GM19035 (cell line): ENCODE measurements at regions not wholly inside any gene's neighbourhood (a gene's known extent, or its start where the extent isn't known, plus 50 kb on each side); places are given as distances from the start of the nearest gene placed in this dataset.
"Not testable (repeated sequence)": the region's sequence is repeated elsewhere in the genome, so short reads cannot be mapped to it uniquely, and the experiment has no call there.

Experiments
- ATAC-seq: cut with Tn5 transposase; IDR thresholded peaks from one replicate; pipeline ENCODE4 v1.9.1; 2021; ENCODE audit not compliant: unreplicated experiment

DNA sequence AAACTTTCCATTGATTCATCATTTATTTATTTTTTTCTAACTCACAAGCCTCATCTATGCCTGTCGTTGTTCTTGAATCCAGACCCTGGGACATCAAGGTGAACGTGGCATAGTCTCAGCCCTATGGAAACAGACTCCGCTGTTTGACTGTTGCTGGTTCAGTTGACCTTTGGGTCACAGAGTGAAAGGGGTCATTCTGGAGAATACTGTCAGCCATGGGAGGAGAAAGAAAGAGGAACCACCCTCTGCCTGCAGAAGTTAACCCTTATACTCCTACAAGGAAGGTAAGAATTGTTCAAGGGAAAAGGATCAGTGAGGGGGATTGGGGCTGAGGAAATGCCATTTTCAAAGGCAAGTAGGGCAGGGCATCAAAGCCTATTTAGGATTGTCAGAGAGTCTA is 387.6 kb upstream of the MAF start:
- no peak for ATAC-seq

GRCh38 chr16:79986352-79986751 is 385.8 kb upstream of the MAF start:
- ATAC-seq: no peak

DNA sequence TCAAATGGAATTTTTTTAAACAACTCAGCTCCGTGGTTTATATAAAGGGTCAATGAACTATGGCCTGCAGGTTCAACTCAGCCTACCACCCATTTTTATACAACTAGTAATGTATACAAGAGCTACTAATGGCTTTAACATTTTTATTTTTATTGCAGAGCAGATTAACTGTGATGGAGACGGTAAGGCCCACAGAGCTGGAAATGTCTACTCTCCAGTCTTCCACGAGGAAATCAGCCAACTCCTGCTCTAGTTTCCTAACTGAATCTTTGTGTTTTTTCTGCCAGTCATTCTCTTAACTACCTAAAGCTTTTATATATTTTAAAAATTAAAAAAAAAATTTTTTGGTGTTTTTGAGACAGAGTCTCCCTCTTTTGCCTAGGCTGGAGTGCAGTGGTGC is 385.1 kb upstream of the MAF start:
- no peak for ATAC-seq

- ATAC-seq: not testable (repeated sequence)
Measured at GRCh38 chr16:79984149-79984548, 383.6 kb upstream of the MAF start.

DNA sequence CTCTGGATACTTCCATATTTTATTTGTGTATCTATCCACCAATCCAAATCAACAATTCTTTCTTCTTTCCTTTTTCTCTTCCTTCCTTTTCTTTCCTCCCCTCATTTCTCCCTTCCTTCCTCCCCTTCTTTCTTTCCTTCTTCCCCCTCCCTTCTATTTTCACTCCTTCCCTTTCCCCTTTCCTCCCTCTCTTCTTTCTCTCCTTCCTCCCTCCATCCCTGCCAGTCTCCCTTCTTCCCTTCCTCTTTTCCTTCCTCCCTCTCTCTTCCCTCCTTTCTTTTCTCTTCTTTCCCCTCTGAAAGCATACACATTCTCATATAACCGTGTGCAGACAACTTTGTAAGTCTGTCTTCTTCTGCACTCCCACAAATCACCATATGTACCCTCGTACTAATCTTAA is 382.3 kb upstream of the MAF start:
- ATAC-seq: no peak

DNA sequence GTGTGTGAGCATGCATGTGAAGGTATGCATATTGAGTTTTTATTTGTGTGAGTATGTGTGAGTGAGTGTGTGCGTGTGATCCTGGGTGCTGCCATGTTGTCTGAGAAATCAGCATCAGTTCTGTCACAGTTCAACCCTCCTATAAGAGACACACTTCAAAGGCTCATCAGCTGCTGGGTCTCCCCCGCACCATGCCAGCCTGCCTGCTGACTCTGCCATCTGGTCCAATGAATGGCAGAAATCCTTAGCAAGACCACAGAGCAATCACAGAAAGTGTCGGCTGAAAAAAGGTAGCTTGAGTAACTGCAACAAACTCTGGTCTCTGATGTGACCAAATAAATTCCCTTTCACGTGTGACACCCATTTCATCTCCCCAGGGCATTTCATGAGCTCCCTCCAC is 381.8 kb upstream of the MAF start:
- ATAC-seq: no peak

GRCh38 chr16:79981814-79982213 is 381.3 kb upstream of the MAF start:
- no peak for ATAC-seq

DNA sequence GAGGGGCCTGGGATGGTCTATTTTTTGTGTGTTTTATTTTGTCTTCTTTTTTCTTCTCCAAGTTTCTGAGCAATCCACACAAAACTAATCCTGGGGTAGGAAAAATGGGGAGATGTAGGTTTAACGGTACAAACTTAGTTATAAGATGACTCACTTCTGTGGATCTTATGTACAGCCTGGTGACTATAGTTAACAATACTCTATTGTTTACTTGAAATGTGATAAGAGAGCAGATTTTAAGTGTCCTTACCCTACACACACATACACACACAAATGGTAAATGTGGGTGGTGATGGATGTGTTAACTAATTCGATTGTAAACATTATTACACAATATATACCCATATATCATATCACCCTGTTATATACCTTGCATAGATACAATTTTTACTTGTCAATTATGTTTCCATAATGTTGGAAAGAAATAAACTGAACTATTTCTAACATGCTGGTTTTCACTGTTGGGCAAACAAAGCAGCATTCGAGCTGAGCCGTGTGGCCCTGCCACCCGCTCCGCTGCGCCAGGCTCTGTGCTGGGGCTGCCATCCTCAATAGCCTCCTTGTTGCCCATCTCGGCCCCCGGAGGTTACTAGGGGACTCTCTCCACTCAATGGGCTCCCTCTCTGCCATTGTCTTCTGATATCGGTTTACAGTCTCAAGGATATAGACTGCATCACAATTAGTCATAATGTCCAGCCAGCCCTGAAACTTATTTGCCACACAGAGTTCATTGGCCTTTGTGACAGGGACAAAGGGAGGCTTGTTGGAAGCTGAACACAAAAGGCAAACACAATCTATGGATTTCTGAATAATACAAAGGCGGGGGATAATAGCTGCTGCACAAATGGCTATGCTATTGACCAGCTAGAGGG is 380.3 kb upstream of the MAF start:
- no peak for ATAC-seq

GRCh38 chr16:79977940-79978836 is 377.7 kb upstream of the MAF start:
- ATAC-seq: no peak

- no peak for ATAC-seq
Measured at GRCh38 chr16:79973320-79973719, 372.8 kb upstream of the MAF start.

GRCh38 chr16:79972053-79972704 is 371.6 kb upstream of the MAF start:
- no peak for ATAC-seq

GRCh38 chr16:79971237-79971572 is 370.7 kb upstream of the MAF start:
- no peak for ATAC-seq

GRCh38 chr16:79970551-79971236 is 370.2 kb upstream of the MAF start:
- ATAC-seq: no peak

DNA sequence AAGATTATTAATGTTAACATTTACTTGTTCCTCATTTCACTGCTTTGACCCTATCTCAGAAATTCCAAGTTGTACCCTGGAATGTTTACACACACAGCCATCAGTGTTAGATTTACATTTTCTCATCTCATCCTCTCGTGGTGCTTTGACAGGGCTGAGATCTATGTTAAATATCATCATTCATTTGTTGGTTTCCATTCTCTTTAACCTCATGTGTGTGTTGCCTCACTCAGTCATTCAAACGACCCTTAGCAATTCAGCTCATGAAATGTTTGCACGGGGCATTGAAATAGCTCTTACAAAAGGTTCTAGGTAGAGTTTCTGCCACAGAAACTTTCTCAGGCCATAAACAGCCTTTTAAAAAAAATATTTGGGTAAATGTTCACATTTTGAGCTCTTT is 369.6 kb upstream of the MAF start:
- ATAC-seq: no peak

DNA sequence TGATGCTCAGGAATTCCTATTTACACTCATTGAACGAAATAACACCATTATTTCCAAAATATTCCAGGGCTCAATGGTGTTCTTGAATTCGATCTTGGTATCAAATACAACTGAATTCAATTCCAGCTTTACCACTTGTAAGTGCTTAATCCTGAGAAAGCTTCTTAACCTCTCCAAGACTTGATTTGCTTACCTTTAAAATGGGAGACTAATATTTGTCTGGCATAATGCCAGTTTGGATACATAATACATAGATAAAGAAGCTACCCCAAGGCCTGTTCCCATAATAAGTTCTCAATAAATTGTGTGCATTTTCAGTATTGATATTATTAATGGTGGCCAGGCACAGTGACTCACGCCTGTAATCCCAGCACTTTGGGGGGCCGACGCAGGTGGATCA is 368.9 kb upstream of the MAF start:
- no peak for ATAC-seq

DNA sequence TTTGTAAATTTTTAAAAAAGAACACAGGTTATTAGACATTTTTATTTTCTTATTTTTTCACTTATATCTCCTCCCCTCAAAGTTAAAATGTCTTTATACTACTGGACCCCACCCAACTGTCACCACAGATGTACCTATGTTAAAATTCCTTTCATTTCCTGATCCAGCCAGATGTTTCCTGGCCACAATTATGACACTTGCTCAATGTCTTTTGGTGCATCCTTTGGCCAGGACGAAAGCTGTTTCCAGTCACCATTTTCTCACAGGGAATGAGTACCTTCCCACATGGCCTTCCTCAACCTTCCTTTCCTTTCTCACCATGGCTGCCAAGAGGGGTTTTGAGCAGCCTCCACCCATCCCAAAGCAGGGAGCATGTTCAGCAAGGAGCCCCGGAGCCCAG is 365.7 kb upstream of the MAF start:
- no peak for ATAC-seq

- ATAC-seq: no peak
Measured at GRCh38 chr16:79965718-79966117, 365.2 kb upstream of the MAF start.

DNA sequence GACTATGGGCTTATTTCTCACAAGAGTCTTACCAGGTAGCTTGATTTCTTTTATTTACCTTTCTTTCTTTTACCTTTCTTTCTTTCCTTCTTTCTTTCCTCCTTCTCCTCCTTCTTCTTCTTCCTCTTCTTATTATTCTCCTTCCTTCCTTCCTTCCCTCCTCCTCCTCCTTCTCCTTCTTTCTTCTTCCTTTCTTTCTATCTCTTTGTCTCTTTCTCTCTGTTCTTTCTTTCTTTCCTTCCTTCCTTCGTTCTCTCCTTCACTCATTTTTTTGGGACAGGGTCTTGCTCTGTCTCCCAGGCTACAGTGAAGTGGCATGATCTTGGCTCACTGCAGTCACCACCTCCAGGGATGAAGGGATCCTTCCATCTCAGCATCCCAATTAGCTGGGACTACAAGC is 363.6 kb upstream of the MAF start:
- no peak for ATAC-seq

GRCh38 chr16:79962962-79963361 is 362.4 kb upstream of the MAF start:
- ATAC-seq: no peak

DNA sequence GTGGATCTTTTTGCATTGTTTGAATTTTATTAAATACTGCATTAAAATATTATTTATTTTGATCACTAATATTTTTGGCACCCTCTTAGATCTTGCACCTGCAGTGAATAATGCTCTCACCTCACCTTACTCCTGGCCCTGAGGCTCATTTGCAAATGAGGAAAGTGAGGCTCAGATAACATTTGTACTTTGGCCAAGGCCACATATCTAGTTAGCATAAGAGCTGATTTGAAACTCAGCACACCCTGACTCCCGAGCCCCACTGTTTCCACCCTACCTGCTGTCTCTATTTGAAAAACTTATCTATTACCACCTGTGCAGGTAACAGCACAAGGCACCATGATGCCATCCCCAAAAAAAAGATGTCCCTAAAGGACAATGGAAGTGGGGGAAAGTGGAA is 358.7 kb upstream of the MAF start:
- ATAC-seq: no peak
